Spleen (tissue), 11 donors: ENCODE measurements at regions not wholly inside any gene's neighbourhood (a gene's known extent, or its start where the extent isn't known, plus 50 kb on each side); places are given as distances from the start of the nearest gene placed in this dataset.

Source experiments
- DNase-seq: peaks from one replicate; pipeline ENCODE4 v3.0.0-alpha.2; 2020
- H3K27ac ChIP-seq, 8 donors: fragments of 200-600 bp; sonication (generic) in 7 of 8; 1 replicate in 4 of 8; 2 replicates in 4 of 8; pipeline versions ENCODE4 v1.5.0 to v1.8.0; 2016 to 2021; ENCODE audit warnings: inconsistent platforms in 4 of 8, mild to moderate bottlenecking in 4 of 8, moderate library complexity in 1 of 8
- H3K27me3 ChIP-seq, 7 donors: fragments of 200-600 bp; sonication (generic) in 6 of 7; replicated peaks in 1 of 7; 1 replicate in 4 of 7; 2 replicates in 3 of 7; pipeline versions ENCODE4 v1.5.0 to v1.8.0; 2016 to 2021; ENCODE audit warnings: inconsistent platforms in 3 of 7, mild to moderate bottlenecking in 1 of 7
- H3K36me3 ChIP-seq, 6 donors: fragments of 200-600 bp; sonication (generic) in 5 of 6; 1 replicate in 4 of 6; 2 replicates in 2 of 6; pipeline versions ENCODE4 v1.5.0 to v1.8.0; 2016 to 2021; ENCODE audit warnings: inconsistent platforms in 2 of 6
- H3K4me1 ChIP-seq, 6 donors: fragments of 200-600 bp; sonication (generic) in 5 of 6; 1 replicate in 3 of 6; 2 replicates in 3 of 6; pipeline versions ENCODE4 v1.5.0 to v1.8.0; 2016 to 2021; ENCODE audit warnings: inconsistent platforms in 3 of 6
- H3K4me3 ChIP-seq, 8 donors: fragments of 200-600 bp; sonication (generic) in 7 of 8; 1 replicate in 4 of 8; 2 replicates in 4 of 8; pipeline versions ENCODE4 v1.5.0 to v1.8.0; 2016 to 2021; ENCODE audit warnings: inconsistent platforms in 4 of 8, mild to moderate bottlenecking in 4 of 8, moderate library complexity in 2 of 8
- H3K9me3 ChIP-seq, 8 donors: fragments of 200-600 bp; sonication (generic) in 7 of 8; 1 replicate in 4 of 8; 2 replicates in 4 of 8; pipeline versions ENCODE4 v1.5.0 to v1.8.0; 2016 to 2021; ENCODE audit warnings: inconsistent platforms in 4 of 8
- POLR2A ChIP-seq, 3 donors: fragments of 450-650 bp; IDR thresholded peaks; one replicate each; pipeline ENCODE4 v1.5.1; 2017; ENCODE audit warnings: antibody characterized with exemption in 3 of 3, mild to moderate bottlenecking in 1 of 3
- POLR2AphosphoS5 ChIP-seq, 3 donors: sonication (generic); formaldehyde crosslinking; IDR thresholded peaks; one replicate each; pipeline ENCODE4 v1.5.1; 2017; ENCODE audit warnings: antibody characterized with exemption in 3 of 3
- WGBS, 5 donors: extraction: QIAGEN DNeasy Blood & Tissue Kit in 3 of 5; methylation state at CpG; one replicate each; pipeline versions ENCODE4 v1.1.5 to v1.1.7; 2013 to 2018; 5-methylcytosine and 5-hydroxymethylcytosine counted together
- intact Hi-C: fragments of 100-400 bp; cut with DNase I; formaldehyde crosslinking; loops from one replicate; pipeline ENCODE4 v1.15.0; 2023; ENCODE audit warnings: low total_unique reads
- TF ChIP-seq, protein P1 (sequence below), 11 experiments: fragments of 200-600 bp in 7 of 11; fragments of 450-650 bp in 4 of 11; sonication (generic) in 4 of 11; IDR thresholded peaks in 8 of 11; conservative IDR thresholded peaks in 3 of 11; 1 replicate in 7 of 11; 2 replicates in 4 of 11; pipeline versions ENCODE4 v1.4.0 to v1.8.0; 2016 to 2021; ENCODE audit warnings: antibody characterized with exemption in 11 of 11, inconsistent platforms in 4 of 11, mild to moderate bottlenecking in 1 of 11
- donor health status: healthy with polysubstance abuse.
- donor health status: DM: no; HTN: no; CAD: no; lungs with moderate emphysema.
- donor health status: DM: no; HTN: no; CAD: no.
- donor health status: Bipolar disorder and iron deficiency.
- donor health status: healthy.
- donor health status: DM: no; HTN: no; CAD: no.
- donor health status: DM: yes; HTN: yes; CAD: no.

DNA sequence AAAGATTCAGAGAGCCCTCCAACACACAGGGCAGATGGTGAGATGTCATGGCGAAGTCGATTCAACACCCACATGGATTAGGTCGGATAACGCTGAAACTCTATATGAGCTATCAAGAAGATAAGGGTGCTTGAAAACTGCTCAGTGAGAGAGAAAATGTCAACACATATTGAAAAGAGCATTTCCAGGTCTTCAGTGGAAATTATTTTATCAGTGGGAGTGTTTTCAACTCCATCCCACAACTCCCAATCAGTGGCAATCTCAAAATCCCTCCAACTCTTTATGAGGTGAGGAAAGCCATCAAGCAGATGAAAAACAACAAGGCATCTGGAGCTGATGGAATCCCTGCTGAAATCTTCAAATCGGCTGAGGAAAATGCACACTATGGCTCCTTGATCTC, 104.5 kb upstream of the KLHL14 start:
- Histone ChIP-seq H3K9me3 (peaks cover 0 to 7% (median 0%) of the 10 kb centered on the region in 8 donors), H3K27ac (no peak overlapping the region), H3K4me1 (peaks cover 0 to 31% (median 0%) of the 10 kb centered on the region in 6 donors), H3K27me3 (no peaks in the 10 kb centered on the region), H3K4me3 (no peak overlapping the region), H3K36me3 (no peaks in the 10 kb centered on the region)
- no peak for TF ChIP-seq POLR2A (IDR thresholded peaks at IDR 0.05)
- no peak for TF ChIP-seq POLR2AphosphoS5 (IDR thresholded peaks at IDR 0.05)
- TF ChIP-seq, protein P1, sequence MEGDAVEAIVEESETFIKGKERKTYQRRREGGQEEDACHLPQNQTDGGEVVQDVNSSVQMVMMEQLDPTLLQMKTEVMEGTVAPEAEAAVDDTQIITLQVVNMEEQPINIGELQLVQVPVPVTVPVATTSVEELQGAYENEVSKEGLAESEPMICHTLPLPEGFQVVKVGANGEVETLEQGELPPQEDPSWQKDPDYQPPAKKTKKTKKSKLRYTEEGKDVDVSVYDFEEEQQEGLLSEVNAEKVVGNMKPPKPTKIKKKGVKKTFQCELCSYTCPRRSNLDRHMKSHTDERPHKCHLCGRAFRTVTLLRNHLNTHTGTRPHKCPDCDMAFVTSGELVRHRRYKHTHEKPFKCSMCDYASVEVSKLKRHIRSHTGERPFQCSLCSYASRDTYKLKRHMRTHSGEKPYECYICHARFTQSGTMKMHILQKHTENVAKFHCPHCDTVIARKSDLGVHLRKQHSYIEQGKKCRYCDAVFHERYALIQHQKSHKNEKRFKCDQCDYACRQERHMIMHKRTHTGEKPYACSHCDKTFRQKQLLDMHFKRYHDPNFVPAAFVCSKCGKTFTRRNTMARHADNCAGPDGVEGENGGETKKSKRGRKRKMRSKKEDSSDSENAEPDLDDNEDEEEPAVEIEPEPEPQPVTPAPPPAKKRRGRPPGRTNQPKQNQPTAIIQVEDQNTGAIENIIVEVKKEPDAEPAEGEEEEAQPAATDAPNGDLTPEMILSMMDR (IDR thresholded peaks at IDR 0.05 in 8 of 11, conservative IDR thresholded peaks at IDR 0.05 in 3 of 11) = no peak
- WGBS, 5 donors = 91 to 96% (median 92%) methylated on average over 5 of the region's 5 CpGs
- no peak for DNase-seq
- intact Hi-C loops = no loop called here

DNA sequence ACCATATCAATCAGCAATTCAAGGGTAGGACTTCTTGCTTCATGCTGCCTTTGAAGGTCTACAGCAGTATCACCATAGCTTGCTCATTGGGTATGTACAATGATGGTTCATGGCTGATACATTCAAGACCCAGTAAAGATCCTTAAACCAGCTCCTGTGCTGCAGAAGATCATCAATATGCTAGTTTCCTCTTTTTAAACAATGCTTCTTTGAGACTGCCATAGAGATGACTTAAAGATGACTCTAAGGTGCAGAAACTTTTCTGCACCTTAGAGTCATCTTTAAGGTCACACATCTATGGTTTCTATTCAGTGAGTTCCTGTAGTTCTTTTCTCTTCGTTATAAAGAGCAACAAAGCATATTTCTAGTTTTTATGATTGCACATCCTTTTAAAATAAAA, 102.8 kb upstream of the KLHL14 start:
- DNase-seq = no peak
- intact Hi-C loops = no loop called here
- H3K36me3 ChIP-seq = no peaks in the 10 kb centered on the region
- H3K9me3 ChIP-seq = peaks cover 0 to 7% (median 0%) of the 10 kb centered on the region in 8 donors
- no peaks in the 10 kb centered on the region for H3K27me3 ChIP-seq
- H3K27ac ChIP-seq = no peak overlapping the region
- H3K4me3 ChIP-seq = no peak overlapping the region
- no peak for TF ChIP-seq POLR2A (IDR thresholded peaks at IDR 0.05)
- TF ChIP-seq, protein P1 (IDR thresholded peaks at IDR 0.05 in 8 of 11, conservative IDR thresholded peaks at IDR 0.05 in 3 of 11) = no peak
- no peak for TF ChIP-seq POLR2AphosphoS5 (IDR thresholded peaks at IDR 0.05)
- WGBS, 5 donors = 51 to 68% (median 56%) methylated on average over 1 of the region's 1 CpG
- peaks cover 0 to 16% (median 0%) of the 10 kb centered on the region in 6 donors for H3K4me1 ChIP-seq

DNA sequence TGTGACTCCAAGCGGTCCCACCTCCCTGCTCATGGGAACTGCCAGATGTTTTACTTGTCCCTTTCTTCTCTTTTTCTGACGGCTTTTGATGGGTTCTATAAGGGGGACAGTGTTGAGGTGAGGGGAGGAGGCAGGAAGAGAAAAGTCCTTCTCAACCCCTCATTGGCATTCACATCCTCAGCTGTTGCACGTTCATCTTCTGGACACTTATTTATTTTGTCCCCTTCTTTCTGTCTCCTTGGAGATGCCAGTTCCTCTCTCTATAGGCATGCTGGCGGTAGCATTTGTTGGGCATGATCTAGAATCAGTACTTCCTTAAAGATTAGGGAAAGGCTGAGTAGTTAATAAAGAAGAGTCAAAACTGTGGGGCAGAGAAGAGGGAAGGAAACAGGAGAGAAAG, 99.0 kb upstream of the KLHL14 start:
- Histone ChIP-seq H3K4me3 (no peak overlapping the region), H3K36me3 (no peaks in the 10 kb centered on the region), H3K27me3 (no peaks in the 10 kb centered on the region), H3K4me1 (peaks cover 0 to 26% (median 2%) of the 10 kb centered on the region in 6 donors), H3K27ac (no peak overlapping the region), H3K9me3 (peaks cover 0 to 7% (median 0%) of the 10 kb centered on the region in 8 donors)
- DNase-seq = no peak
- 72 to 83% (median 76%) methylated on average over 4 of the region's 4 CpGs for WGBS, 5 donors
- TF ChIP-seq, protein P1 (IDR thresholded peaks at IDR 0.05 in 8 of 11, conservative IDR thresholded peaks at IDR 0.05 in 3 of 11) = no peak
- TF ChIP-seq POLR2AphosphoS5 (IDR thresholded peaks at IDR 0.05) = no peak
- TF ChIP-seq POLR2A (IDR thresholded peaks at IDR 0.05) = no peak
- intact Hi-C loops = no loop called here

DNA sequence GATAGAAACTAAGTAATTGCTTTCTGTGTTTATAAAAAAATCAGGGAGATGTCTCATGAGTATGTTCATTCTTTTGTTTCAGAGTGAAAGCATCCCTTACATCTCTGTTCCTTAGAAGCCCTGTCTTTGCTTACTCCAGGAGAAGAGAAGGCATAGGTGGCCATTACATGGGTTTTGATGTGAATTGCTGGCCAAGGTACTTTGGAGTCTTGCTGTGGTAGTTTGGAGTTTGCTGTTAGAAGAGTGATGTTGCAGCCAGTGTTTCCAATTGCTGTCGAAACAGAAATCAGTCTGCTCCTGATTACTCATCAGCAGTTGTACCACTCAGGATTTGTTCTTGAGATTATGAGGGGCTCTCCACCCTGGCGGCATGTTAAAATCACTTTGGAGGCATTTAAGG, 97.8 kb upstream of the KLHL14 start:
- Histone ChIP-seq H3K36me3 (no peaks in the 10 kb centered on the region), H3K4me1 (peaks cover 0 to 32% (median 2%) of the 10 kb centered on the region in 6 donors), H3K4me3 (no peak overlapping the region), H3K27me3 (no peaks in the 10 kb centered on the region), H3K9me3 (peaks cover 0 to 7% (median 0%) of the 10 kb centered on the region in 8 donors), H3K27ac (no peak overlapping the region)
- 84 to 98% (median 86%) methylated on average over 2 of the region's 2 CpGs for WGBS, 5 donors
- TF ChIP-seq, protein P1 (IDR thresholded peaks at IDR 0.05 in 8 of 11, conservative IDR thresholded peaks at IDR 0.05 in 3 of 11) = no peak
- no peak for TF ChIP-seq POLR2AphosphoS5 (IDR thresholded peaks at IDR 0.05)
- no peak for TF ChIP-seq POLR2A (IDR thresholded peaks at IDR 0.05)
- no peak for DNase-seq
- intact Hi-C loops = no loop called here
